ENCODE measurements at regions not wholly inside any gene's neighbourhood (a gene's known extent, or its start where the extent isn't known, plus 50 kb on each side); places are given as distances from the start of the nearest gene placed in this dataset.

DNA sequence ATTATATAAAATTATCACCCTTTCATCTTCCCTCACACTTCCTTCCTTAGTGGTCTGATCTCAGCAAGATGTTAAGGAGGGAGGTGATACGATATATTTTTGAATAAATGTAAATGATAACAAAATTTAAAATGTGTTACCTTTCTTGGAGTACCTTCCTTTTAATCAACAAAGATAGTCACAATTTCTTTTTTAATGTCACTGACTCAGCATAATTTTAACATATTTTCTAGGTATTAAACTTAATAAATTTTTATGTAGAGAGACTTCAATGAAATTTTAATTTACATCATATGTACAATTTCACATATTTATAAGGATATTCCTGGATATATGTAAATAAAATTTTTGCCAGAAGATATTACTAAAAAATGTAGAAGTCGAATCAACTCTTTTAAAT lies 125.0 kb upstream of the FBN2 start:
- no peak for TF ChIP-seq EP300 (IDR thresholded peaks at IDR 0.05)
- TF ChIP-seq, protein P1, sequence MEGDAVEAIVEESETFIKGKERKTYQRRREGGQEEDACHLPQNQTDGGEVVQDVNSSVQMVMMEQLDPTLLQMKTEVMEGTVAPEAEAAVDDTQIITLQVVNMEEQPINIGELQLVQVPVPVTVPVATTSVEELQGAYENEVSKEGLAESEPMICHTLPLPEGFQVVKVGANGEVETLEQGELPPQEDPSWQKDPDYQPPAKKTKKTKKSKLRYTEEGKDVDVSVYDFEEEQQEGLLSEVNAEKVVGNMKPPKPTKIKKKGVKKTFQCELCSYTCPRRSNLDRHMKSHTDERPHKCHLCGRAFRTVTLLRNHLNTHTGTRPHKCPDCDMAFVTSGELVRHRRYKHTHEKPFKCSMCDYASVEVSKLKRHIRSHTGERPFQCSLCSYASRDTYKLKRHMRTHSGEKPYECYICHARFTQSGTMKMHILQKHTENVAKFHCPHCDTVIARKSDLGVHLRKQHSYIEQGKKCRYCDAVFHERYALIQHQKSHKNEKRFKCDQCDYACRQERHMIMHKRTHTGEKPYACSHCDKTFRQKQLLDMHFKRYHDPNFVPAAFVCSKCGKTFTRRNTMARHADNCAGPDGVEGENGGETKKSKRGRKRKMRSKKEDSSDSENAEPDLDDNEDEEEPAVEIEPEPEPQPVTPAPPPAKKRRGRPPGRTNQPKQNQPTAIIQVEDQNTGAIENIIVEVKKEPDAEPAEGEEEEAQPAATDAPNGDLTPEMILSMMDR (IDR thresholded peaks at IDR 0.05), result no peak
- TF ChIP-seq POLR2AphosphoS5 (IDR thresholded peaks at IDR 0.05), result no peak
- H3K9me3 ChIP-seq, result no peaks in the 10 kb centered on the region
- H3K4me3 ChIP-seq, result no peak overlapping the region
- no peaks in the 10 kb centered on the region for H3K4me1 ChIP-seq
- no peaks in the 10 kb centered on the region for H3K36me3 ChIP-seq
- no peak overlapping the region for H3K27ac ChIP-seq
- 81% methylated on average over 2 of the region's 2 CpGs for WGBS
- no peak for DNase-seq (ENCODE audit: low spot score in 2 of 2)
- H3K27me3 ChIP-seq, result no peaks in the 10 kb centered on the region

DNA sequence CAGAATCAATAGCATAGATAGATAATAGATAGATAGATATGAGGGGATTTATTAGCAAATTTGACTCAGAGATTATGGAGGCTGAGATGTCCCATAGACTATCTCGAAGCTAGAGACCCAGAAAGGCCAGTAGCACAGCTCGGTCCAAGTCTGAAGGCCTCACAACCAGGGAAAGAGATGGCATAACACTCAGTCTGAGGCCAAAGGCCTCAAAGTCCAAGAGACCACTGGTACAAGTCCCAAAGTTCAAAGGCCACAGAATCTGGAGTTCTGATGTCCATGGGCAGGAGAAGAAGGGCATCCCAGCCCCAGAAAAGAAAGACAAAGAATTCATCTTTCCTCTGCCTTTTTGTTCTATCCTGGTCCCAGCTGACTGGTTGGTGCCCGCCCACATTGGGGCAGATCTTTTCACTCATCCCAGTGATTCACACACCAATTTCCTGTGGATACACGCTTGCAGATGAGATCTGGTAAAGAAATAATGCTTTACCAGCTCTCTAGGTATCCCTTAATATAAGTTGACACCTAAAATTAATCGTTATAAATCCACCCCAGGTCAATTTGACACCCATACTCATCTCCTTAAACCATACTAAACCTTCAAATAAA lies 127.8 kb upstream of the FBN2 start:
- Histone ChIP-seq H3K4me1 (no peaks in the 10 kb centered on the region), H3K36me3 (no peaks in the 10 kb centered on the region), H3K27ac (no peak overlapping the region), H3K4me3 (no peak overlapping the region), H3K9me3 (no peaks in the 10 kb centered on the region), H3K27me3 (no peaks in the 10 kb centered on the region)
- TF ChIP-seq POLR2AphosphoS5 (IDR thresholded peaks at IDR 0.05) (no peak), EP300 (IDR thresholded peaks at IDR 0.05) (no peak), POLR2A (IDR thresholded peaks at IDR 0.05) (no peak)
- TF ChIP-seq, protein P1 (IDR thresholded peaks at IDR 0.05), result no peak
- no peak for DNase-seq (ENCODE audit: low spot score in 2 of 2)
- WGBS, result 68% methylated on average over 5 of the region's 5 CpGs

DNA sequence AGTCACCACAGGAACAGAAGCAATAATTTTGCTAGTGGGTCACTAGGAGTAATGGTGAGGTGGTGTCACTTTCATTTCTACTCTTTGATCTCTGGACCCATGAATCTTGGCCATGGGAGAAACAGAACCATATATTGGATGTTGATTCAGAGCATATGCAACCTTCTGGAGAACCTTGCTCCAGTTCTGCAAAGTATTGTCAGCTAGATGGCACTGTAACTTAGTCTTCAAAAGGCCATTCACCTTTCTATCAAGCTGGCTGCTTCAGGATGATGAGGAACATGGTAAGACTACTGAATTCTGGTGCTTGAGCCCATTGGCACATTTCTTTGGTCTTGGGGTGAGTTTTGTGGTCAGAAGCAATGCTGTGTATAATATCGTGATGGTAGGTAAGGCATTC lies 129.1 kb upstream of the FBN2 start:
- H3K36me3 ChIP-seq, result no peaks in the 10 kb centered on the region
- no peak for DNase-seq (ENCODE audit: low spot score in 2 of 2)
- no peak overlapping the region for H3K4me3 ChIP-seq
- no peaks in the 10 kb centered on the region for H3K27me3 ChIP-seq
- no peaks in the 10 kb centered on the region for H3K4me1 ChIP-seq
- H3K27ac ChIP-seq, result no peak overlapping the region
- WGBS, result 100% methylated on average over 1 of the region's 1 CpG
- no peak for TF ChIP-seq EP300 (IDR thresholded peaks at IDR 0.05)
- H3K9me3 ChIP-seq, result no peaks in the 10 kb centered on the region

DNA sequence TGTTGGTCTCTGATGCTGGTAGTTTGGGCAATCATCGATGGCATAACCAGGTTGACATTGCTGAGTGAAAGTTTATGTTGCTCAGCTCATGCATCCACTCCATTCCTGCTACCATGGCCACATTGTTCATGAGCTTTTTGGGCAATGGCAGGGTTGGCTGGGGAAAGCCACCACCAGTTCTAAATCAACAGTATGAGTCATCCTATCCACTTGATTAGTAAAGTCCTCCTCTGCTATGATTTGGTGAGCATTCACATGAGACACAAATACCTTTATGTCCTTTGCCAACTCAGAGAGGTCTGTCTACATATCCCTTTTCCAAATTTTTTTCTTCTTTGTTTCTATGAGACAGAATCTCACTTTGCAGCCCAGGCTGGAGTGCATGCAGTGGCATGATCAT lies 129.7 kb upstream of the FBN2 start:
- no peaks in the 10 kb centered on the region for H3K36me3 ChIP-seq
- no peaks in the 10 kb centered on the region for H3K4me1 ChIP-seq
- DNase-seq (ENCODE audit: low spot score in 2 of 2), result no peak
- H3K4me3 ChIP-seq, result no peak overlapping the region
- H3K27me3 ChIP-seq, result no peaks in the 10 kb centered on the region
- no peaks in the 10 kb centered on the region for H3K9me3 ChIP-seq
- 100% methylated on average over 1 of the region's 1 CpG for WGBS
- TF ChIP-seq, protein P1 (IDR thresholded peaks at IDR 0.05), result no peak
- no peak overlapping the region for H3K27ac ChIP-seq

DNA sequence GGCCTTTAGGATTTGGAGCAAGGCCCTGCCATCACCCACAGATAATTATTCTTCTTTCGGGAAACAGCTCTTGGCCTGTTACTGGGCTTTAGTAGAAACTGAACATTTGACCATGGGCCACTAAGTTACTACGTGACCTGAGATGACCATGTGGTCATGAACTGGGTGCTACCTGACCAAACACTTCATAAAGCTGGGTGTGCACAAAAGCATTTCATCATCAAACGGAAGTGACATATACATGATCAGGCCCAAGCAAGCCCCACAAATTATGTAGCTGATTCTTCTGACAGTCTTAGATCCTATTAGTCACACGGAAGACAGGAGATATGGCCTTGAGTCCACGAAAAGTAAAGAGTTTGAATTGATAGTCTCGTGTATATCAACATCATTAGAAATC lies 130.9 kb upstream of the FBN2 start:
- H3K4me1 ChIP-seq, result no peaks in the 10 kb centered on the region
- WGBS, result 91% methylated on average over 6 of the region's 6 CpGs
- no peak overlapping the region for H3K4me3 ChIP-seq
- H3K36me3 ChIP-seq, result no peaks in the 10 kb centered on the region
- no peaks in the 10 kb centered on the region for H3K27me3 ChIP-seq
- H3K9me3 ChIP-seq, result no peaks in the 10 kb centered on the region
- H3K27ac ChIP-seq, result no peak overlapping the region
- no peak for DNase-seq (ENCODE audit: low spot score in 2 of 2)
- TF ChIP-seq POLR2AphosphoS5 (IDR thresholded peaks at IDR 0.05) (no peak), POLR2A (IDR thresholded peaks at IDR 0.05) (no peak), EP300 (IDR thresholded peaks at IDR 0.05) (no peak)
- TF ChIP-seq, protein P1 (IDR thresholded peaks at IDR 0.05), result no peak

DNA sequence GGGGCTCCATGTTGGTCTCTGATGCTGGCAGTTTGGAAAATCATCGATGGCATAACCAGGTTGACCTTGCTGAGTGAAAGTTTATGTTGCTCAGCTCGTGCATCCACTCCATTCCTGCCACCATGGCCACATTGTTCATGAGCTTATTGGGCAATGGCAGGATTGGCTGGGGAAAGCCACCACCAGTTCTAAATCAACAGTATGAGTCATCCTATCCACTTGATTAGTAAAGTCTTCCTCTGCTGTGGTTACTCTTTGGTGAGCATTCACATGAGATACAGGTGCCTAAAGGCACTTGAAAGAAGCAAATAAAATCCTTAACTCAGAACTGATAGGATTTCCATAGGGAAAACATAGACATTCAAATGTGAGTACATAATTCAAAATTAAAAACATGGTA lies 131.8 kb upstream of the FBN2 start:
- Histone ChIP-seq H3K27me3 (no peaks in the 10 kb centered on the region), H3K4me1 (no peaks in the 10 kb centered on the region), H3K9me3 (no peaks in the 10 kb centered on the region), H3K36me3 (no peaks in the 10 kb centered on the region), H3K27ac (no peak overlapping the region), H3K4me3 (no peak overlapping the region)
- TF ChIP-seq POLR2AphosphoS5 (IDR thresholded peaks at IDR 0.05) (no peak), EP300 (IDR thresholded peaks at IDR 0.05) (no peak), POLR2A (IDR thresholded peaks at IDR 0.05) (no peak)
- TF ChIP-seq, protein P1 (IDR thresholded peaks at IDR 0.05), result no peak
- 59% methylated on average over 2 of the region's 2 CpGs for WGBS
- DNase-seq (ENCODE audit: low spot score in 2 of 2), result no peak
